Fibroblast of upper back skin (primary cell): ENCODE measurements at regions not wholly inside any gene's neighbourhood (a gene's known extent, or its start where the extent isn't known, plus 50 kb on each side); places are given as distances from the start of the nearest gene placed in this dataset.

ENCODE experiments used
- DNase-seq: peaks from one replicate; pipeline ENCODE4 v3.0.0-alpha.2; 2013

DNA sequence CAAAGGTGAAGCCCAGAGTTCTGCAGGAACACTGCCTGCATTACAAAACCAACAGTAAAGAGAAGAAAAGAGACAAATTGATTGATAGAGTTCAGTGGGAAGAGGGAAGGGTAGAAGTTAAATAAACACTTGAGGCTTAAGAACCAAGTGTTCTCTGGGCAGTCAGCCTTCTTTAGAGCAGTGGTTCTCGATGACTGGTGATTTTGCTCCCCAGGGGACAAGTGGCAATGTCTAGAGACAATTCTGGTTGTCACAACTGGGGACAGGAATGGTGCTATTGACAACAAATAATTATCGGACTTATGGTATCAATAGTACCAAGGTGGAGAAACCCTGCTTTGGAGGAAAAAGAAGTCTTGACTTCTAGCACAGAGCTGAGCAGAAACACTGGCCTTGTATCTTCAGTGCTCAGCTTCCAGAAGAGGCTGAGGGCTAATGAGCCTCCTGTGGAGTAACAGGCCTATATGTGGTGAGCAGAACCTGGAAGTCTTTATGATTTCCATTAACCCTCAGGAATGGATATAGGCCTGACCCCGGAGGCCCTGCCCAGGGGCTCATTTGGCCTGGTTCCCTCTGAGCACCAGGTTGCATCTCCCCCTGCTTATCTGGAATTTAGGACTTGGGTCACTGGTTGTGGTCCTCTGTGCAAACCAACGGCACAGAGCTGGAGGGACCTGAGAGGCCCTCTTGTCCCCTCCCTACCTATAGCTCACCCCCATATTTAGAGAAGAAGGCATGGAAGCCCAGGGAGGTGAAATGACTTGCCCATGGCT, 204.6 kb upstream of the PWP1 start:
- no peak for DNase-seq

DNA sequence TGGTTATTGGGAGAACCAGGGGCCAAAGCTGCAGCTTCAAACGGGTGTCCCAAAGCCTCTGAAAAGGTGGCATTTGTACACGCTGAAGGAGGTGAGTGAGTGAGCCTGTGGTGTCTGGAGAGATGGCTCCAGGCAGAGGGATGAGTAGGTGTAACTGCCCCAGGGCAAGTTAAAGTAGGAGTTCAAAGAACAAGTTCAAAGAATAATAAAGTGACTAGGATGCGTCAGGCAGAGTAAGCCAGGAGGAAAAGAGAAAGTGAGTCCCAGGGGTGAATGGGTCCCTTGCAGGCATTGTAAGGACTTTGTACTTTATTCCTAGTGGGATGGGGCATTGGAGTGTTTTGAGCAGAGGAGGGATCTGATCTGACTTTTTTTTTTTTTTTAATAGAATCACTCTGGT, 201.4 kb upstream of the PWP1 start:
- no peak for DNase-seq

DNA sequence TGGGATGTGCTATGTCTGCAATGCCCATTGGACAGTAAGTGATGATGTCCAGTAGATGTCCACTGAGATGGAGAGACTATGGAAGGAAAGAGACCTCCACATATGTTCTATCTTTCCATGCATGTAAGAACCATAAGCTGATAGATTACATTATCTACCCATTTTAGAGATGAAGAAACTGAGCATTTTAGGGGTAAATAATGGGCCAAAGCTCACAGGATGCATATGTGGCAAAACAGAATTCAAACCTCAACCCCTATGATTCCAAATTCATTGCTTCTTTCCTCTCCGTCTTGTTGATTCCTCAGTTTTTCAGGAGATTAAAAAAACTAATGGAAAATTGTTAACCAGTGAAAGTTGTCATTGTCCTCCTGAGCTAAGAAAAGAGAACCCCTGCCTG, 200.7 kb upstream of the PWP1 start:
- no peak for DNase-seq

DNA sequence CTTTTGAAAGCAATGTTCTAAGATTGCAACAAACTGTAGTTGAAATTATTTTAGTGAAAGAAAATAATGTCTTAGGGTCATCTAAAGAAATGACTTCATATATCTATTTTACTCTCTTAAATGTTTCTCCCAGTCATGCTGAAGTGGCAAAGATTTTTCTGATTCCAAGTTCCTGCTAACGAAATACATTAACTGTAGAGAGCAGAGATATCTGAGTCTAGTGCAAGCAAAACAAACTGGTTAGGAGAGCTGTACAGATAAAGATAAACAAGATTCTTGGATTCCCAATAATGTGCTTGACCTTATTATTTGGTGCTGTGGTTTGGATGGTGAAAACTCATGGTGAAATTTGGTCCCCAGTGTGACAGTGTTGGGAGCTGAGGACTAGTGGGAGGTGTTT, 199.9 kb upstream of the PWP1 start:
- DNase-seq, result no peak

DNA sequence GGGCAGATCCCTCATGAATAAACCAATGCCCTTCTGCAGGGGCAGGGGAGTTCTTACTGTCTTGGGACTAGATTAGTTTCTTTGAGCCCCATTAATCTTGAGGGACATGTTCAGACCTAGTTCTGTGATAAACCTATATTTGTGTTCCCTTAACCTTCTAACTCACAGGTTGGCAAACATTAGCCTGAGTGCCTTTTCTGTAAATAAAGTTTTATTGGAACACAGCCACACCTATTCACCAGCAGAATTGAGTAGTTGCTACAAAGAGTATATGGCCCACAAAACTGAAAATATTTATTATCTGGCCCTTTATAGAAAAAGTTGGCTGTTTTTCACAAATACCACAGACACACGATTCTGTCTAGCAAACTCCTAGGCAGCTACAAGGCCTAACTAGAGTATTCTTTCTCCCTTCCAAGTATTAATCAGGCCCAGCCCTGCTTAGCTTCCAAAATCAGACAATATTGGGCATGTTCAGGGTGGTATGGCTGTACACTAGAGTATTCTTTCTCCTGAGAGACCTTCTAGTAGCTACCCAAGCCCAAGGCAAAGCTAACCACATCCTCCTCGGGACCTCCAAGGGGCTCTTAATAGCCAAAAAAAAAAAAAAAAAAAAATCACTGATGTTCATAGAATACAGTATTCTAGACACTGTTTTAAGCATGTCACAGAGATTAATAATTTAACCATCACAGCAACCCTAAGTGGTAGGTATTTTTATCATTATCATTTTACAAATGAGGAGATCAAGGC, 199.3 kb upstream of the PWP1 start:
- DNase-seq, result no peak

DNA sequence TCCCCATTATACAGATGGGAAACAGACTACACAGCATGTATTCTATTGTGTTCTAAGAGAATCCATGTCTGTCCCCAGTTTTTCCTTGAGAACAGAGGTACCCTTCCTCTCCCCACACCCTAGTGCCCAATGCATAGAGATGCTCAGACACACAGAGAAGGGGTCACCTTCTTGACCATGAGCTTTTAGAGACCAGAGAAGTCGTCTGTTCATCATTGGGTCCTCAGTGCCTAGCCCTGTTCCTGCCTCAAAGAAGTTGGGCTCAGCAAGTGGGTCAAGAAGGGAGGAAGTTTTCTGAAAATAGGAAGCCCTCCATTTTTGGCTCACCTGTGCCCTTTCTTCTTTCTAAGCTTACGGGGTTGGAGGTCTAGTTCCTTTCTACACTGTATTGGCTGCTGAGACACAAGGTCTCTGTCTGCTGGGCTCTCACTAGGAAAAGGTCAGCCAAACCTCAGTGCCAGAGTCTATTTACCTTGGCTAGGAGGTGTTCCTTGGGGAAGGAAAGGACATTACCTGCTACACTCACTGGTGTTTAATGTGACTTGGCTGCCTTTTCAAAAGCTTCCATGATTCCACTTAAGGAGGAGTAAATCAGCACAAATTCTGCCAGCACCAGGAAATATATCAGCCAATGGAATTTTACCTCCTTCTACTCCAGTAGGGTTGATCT, 198.5 kb upstream of the PWP1 start:
- no peak for DNase-seq

DNA sequence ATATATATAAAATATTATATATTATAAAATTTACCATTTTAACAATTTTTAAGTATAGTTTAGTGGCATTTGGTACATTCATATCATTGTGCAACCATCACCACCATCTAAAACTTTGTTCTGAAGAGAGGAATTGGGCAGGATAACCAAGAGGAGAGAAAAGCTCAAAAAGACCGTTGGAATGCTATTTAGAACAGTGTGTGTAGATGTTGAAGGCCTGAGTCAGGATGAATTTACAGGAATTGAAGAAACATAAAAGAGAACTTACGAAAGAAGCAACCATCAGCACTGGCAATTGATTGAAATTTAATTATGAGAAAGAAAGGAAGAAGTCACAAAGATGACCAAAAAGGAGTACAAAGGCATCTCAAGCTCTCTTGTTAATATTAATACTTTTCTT, 196.9 kb upstream of the PWP1 start:
- peak; percentile 37 for DNase-seq

DNA sequence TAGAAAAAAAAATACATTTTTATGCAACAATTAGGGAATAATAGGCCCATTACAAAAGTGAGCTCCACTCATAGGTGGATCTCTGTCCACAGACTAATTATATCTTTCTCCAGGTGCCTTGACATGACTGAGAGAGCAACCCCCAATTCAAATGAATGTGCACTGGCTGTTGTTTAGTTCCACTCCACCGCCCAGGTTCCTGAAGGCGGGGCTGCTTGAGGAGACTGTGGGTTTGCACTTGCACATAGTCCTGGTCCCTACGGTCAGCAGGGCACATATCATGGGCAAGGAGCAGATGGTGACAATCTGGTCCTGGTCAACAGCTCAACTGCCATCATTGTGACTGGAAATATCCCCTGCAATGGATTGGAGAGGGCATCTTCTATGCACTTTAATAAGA, 195.6 kb upstream of the PWP1 start:
- DNase-seq, result no peak

DNA sequence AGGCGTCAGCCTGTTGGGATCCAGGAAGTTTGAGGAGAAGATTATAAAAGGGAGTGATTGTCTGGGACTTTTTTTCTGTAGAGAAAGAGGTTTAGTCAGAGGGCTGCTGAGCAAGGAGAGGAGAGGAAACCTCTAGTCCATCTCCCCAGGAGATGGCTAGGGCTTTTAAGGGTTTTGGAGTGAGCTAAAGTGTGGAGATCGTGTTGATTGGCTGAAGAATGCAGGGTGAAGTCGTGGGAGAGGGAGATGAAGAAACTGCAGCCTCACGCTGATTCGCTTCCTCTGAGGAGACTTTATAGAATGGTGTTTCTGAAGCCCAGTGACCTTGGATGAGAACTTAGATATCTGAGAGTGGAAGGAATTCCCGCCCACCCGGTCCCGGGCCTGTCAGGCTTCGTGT, 193.7 kb upstream of the PWP1 start:
- peak; percentile 50 for DNase-seq

DNA sequence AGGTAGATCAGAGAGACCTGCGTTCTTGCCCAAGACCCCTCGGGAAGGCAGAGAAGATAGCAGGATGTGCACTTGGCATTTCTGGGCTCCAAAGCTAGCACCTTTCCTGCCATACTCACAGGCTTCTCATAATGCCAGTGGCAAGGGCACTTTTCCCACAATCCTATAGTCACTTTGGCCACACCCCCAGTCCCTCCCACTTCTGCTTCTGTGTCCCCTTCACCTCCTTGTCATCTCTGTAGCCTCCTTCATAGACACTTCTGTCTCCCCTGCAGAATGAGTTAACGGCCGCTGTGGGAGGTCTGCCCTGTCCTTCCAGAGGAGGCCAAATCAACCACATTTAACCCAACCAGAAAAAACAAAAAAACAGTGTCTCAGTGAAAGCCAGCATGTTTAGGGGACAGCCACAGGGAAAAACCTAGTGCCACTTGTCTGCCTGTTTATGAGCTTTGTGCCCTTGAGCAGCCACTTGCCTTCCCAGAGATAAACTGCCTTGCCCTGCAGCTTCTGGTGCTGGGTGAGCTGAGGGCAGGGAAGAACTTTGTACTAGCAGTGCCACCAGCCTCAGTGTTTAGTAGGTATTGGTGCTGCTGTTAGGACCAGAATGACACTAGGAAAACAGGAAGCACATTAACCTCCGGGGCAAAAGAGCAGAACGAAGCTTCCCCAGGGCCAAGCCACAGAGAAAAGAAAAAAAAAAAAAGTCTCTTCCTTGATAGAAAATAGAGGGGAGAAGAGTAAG, 193.0 kb upstream of the PWP1 start:
- no peak for DNase-seq

DNA sequence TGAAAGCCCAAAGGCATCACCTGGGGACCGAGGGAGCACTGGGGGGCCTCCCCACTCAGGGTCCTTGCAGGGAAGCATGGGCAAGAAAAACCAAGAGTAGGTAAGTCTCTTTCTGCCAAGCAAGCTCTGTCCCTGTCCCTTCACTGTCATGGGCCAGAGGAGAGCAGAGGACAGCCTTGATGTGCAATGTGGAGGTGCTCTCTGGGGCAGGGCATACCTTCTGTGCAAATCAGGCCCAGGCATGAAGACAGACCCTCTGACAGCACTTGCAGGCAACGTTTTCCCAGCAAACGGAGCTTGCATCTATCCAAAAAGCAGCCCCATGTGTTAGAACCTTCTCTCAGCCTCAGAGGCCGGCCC, 192.5 kb upstream of the PWP1 start:
- DNase-seq, result no peak

DNA sequence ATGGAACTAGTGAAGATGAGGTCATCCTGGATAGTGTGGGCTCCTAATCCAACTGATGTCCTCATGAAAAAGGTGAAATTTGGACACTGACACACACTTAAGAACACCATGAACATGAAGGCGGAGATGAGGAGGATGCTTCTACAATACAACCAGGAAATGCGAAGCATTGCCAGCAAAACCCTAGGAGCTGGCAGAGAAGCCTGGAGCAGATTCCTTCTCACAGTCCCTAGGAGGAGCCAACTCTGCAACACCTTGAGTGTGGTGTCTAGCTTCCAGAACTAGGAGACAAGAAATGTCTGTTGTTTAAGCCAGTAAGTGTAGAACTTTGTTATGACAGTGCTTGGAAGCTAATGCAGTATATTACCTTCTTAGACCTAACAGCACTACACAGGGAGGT, 191.9 kb upstream of the PWP1 start:
- DNase-seq, result no peak

DNA sequence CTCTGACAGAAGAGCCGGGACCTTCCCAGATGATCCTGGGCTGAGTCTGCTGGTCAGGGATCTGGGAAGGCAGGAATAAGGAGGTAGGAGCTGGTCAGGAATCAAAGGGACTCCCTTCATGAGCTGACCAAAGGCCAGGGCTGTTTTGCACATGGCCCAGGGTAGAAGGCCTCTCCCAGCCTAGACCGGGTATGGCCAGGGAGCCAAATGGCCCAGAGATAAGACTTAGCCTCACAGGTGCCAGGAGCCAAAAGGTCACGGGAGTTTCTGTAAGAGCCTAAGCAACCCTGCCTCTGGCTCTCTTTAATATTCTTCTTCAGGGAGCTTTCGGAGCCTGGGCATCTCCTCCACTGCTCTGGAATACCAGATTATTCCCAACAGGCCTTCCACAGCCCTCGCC, 191.3 kb upstream of the PWP1 start:
- no peak for DNase-seq

DNA sequence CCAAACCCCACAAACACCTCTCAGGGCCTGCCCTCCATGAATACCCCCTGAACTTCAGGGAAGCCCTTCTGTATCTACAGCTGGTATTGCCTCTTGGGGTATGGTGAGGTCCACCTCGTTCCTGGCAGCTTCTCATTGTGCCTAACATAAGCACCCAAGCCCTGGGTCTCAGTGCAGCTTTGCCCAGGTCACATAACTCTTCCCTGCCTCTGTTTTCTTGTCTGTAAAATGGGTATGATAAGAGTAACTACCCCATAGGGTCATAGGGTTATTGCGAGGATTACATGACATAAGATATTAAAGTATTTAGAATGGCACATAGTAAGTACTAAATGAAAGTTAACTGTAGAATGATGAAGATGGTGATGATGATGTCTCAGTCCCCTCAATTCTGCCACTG, 190.0 kb upstream of the PWP1 start:
- no peak for DNase-seq

DNA sequence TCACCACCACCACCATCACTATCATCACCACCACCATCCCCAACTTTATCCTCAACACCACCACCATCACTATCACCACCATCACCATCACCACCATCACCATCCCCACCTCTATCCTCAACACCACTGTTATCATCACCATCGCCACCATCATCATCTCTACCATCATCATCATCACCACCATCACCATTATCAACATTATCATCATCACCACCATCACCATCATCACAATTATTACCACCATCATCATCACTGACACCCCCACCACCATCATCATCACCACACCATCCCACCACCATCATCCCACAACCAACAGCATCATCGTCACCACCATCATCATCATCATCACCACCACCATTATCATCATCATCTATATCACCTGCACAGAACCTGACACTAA, 188.4 kb upstream of the PWP1 start:
- DNase-seq, result no peak

DNA sequence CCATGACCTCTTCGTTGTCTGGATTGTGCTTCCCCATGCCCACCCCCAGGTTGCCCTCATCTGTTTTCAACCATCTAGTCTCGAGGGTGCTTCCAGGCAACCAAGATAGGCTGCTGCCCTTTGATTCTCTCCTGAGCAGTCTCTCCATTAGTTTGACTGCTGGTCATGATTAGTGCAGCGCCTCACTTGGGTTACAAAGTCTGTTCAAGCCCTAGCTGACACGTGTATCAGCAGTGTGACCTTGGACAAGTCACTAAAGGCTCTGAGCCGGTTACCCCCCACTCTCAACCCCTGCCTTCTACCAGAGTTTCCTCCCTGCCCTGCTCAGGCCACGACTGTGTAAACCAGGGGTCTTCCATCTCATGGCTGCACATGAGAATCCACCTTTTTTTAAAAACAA, 185.3 kb upstream of the PWP1 start:
- no peak for DNase-seq

DNA sequence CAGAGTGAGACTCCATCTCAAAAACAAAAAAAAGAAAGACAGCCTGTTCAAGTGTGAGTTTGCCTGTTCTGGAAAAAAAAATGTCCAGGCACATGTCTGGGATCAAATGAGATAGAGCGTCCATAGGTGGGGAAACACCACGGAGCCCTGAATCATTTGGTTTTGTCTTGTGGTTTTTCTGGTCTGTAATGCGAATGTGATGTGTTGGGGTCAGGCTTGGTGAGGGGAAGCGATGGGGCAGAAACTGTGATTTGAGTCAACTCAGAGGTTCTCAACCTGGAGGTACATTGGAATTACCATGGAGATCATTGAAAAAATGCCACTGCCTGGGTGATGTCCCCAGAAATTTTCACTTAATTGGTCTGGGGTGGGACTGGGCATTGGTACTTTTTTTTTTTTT, 183.9 kb upstream of the PWP1 start:
- no peak for DNase-seq

DNA sequence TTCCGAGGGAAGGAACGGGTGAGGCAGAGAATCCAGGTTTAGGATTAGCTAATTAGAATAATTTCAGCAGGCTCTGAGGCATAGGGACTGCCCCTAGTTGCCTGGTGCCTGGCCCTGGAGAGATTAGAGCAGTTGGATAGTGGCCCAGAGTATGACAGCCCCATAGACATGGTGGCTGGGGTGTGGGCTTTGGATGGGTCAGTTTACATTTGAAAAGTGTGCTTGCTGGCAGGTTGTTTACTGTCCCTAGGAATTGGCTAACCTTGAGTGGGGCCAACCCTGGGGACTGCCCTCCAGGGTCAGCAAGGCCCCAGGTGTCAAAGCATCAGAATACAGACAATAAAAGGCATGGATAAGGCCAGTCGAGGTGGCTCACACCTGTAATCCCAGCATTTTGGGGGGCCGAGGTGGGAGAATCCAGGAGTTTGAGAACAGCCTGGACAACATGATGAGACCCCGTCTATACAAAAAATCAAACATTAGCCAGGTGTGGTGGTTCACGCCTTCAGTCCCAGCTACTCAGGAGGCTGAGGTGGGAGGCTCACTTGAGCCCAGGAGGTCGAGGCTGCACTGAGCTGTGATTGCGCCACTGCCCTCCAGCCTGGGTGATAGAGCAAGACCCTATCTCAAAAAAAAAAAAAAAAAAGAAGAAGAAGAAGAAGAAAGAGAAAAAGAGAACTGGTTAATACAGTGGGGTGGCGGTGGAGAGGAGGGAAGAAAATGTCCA, 182.3 kb upstream of the PWP1 start:
- no peak for DNase-seq

DNA sequence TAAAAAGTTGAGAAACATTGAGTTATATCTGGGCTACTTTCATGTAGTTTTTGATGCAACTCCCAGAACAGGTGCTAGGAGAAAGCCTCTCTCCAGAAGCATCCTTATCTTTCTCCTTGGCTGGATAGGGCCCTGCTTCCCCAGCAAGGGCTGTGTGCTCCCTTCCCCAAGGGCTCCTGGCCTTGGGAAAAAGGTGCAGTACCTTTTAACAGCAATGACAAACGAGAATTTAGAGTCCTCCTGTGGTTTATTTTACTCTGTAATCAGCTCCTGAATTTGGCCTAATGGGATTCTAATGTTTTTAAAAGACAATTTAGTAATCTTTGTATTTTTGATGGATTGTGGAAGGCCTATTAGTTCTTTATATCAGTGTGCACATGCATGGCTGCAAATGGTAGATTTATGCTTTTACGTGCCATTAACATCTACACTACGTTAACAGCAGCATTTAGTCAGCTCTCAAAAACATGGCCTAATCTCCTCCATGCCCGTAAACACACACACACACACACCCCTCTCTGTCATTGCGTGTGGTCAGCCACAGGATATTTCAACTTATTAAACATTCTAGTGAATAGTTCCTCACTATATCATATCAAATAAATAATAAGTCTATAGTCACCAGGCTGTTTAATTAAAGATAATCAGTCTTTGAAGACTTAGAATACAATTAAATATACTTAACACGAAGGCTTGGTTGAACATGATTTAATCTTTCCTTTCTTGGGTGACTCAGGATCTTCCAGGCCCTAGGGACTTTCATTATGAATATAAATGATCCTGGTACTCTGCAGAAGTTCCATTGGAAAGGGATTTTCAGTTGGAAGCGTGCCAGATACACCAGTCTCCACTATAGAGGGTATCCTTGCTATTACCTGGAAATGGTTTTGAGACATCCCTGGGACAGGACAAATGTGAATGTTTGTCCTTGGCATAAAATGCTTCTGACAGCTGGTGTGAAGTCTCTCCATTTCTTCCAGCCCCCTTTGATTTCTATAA, 181.4 kb upstream of the PWP1 start:
- DNase-seq, result no peak

DNA sequence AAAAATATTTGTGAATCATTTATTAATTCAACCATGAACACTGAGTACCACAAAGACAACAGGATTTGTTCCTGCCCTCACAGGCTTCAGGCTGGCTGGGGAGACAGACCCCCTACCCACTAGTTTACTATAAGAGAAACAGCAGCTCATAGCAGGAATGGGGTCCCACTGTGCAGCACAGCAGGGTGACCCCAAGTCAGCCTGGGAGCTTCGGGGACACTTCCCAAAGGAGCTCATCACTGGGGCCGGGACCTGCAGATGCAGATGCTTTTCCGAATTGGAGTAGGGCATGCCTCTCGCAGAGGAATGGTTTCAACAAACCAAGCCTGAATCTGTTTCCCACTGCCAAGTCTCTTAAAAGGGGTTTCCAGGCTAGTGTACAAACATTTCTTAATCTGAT, 176.2 kb upstream of the PWP1 start:
- no peak for DNase-seq

DNA sequence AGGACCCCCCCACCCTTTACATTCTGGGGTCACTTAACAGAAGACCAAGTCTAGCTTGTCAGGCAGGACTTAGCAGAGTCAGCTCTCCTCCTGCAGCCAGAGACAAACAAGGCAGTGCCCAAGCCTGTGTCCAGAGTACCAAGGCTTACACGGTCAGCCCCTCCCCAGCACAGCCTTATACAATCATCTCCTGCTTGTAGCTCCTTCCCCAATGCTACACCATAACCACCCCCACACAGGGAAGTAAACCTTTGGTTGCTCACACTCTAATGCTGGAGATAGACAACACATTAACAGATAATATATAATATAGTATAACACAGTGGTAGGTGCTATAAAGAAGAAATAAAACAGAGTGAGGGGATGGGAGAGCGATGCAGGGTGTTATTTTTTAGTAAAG, 175.4 kb upstream of the PWP1 start:
- DNase-seq, result no peak

DNA sequence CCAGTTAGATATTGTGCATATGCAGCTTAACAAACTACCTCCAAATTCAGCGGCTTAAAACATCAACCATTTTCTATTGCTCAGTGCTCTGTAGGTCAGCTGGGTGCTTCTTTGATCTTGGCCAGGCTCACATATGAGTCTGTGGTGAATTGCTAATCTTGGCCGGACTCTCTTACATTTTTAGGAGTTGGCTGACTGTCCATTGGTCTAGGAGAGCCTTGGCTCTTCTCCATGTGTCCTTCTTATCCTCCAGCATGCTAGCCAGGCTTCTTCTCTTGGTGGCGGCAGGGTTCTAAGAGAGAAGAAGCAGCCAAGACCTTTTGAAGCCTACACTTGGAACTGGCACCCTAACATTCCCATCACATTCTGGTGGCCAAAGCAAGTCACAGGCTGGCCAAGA, 174.3 kb upstream of the PWP1 start:
- DNase-seq, result peak; percentile 58
